ENCODE measurements at regions not wholly inside any gene's neighbourhood (a gene's known extent, or its start where the extent isn't known, plus 50 kb on each side); places are given as distances from the start of the nearest gene placed in this dataset.
"Not testable (repeated sequence)": the region's sequence is repeated elsewhere in the genome, so short reads cannot be mapped to it uniquely, and the experiment has no call there.

- DNase-seq: no peak
Measured at GRCh38 chr5:126002222-126002897, 420.8 kb upstream of the GRAMD2B start.

- no peak for DNase-seq
Measured at GRCh38 chr5:126003309-126003708, 419.9 kb upstream of the GRAMD2B start.

GRCh38 chr5:126004636-126005035 lies 418.6 kb upstream of the GRAMD2B start:
- no peak for DNase-seq

GRCh38 chr5:126007841-126008240 lies 415.4 kb upstream of the GRAMD2B start:
- no peak for DNase-seq

- DNase-seq: no peak
Measured at GRCh38 chr5:126009566-126009965, 413.6 kb upstream of the GRAMD2B start.

GRCh38 chr5:126011526-126011925 lies 411.7 kb upstream of the GRAMD2B start:
- DNase-seq: not testable (repeated sequence)

GRCh38 chr5:126014676-126015075 lies 408.5 kb upstream of the GRAMD2B start:
- DNase-seq: no peak

GRCh38 chr5:126015235-126016181 lies 407.7 kb upstream of the GRAMD2B start:
- no peak for DNase-seq

- no peak for DNase-seq
Measured at GRCh38 chr5:126016256-126016655, 407.0 kb upstream of the GRAMD2B start.

GRCh38 chr5:126017096-126017495 lies 406.1 kb upstream of the GRAMD2B start:
- no peak for DNase-seq

GRCh38 chr5:126020770-126021169 lies 402.4 kb upstream of the GRAMD2B start:
- no peak for DNase-seq

GRCh38 chr5:126023994-126024441 lies 399.2 kb upstream of the GRAMD2B start:
- DNase-seq: no peak

- no peak for DNase-seq
Measured at GRCh38 chr5:126027149-126027548, 396.1 kb upstream of the GRAMD2B start.

GRCh38 chr5:126027652-126028051 lies 395.6 kb upstream of the GRAMD2B start:
- DNase-seq: no peak

- DNase-seq: no peak
Measured at GRCh38 chr5:126028336-126028735, 394.9 kb upstream of the GRAMD2B start.

- not testable (repeated sequence) for DNase-seq
Measured at GRCh38 chr5:126029282-126029681, 393.9 kb upstream of the GRAMD2B start.

- DNase-seq: no peak
Measured at GRCh38 chr5:126030698-126031097, 392.5 kb upstream of the GRAMD2B start.

- no peak for DNase-seq
Measured at GRCh38 chr5:126031989-126032716, 391.1 kb upstream of the GRAMD2B start.

- DNase-seq: no peak
Measured at GRCh38 chr5:126043688-126044087, 379.5 kb upstream of the GRAMD2B start.

- no peak for DNase-seq
Measured at GRCh38 chr5:126044111-126044668, 379.0 kb upstream of the GRAMD2B start.

GRCh38 chr5:126044931-126045565 lies 378.2 kb upstream of the GRAMD2B start:
- DNase-seq: no peak

- no peak for DNase-seq
Measured at GRCh38 chr5:126046318-126046717, 376.9 kb upstream of the GRAMD2B start.

Measured in CD4-positive, alpha-beta T cell treated with Interleukin-17A for 4 hours (primary cell).